Glutamatergic neuron (in vitro differentiated cells): ENCODE measurements at regions not wholly inside any gene's neighbourhood (a gene's known extent, or its start where the extent isn't known, plus 50 kb on each side); places are given as distances from the start of the nearest gene placed in this dataset.

Experiments
- DNase-seq: peaks from one replicate; pipeline ENCODE4 v3.0.0; 2022
- H3K27ac Mint-ChIP-seq: one replicate; pipeline ENCODE4 v1.8.0; 2020; ENCODE audit warnings: mild to moderate bottlenecking, mixed read lengths, inconsistent platforms; ENCODE audit not compliant: unreplicated experiment
- H3K27me3 Mint-ChIP-seq: one replicate; pipeline ENCODE4 v1.8.0; 2020; ENCODE audit warnings: mild to moderate bottlenecking, moderate library complexity, mixed read lengths, inconsistent platforms; ENCODE audit not compliant: unreplicated experiment
- H3K36me3 Mint-ChIP-seq: one replicate; pipeline ENCODE4 v1.8.0; 2020; ENCODE audit warnings: mild to moderate bottlenecking, mixed read lengths, inconsistent platforms; ENCODE audit not compliant: unreplicated experiment
- H3K4me1 Mint-ChIP-seq: one replicate; pipeline ENCODE4 v1.8.0; 2020; ENCODE audit warnings: mild to moderate bottlenecking, low read depth, mixed read lengths, inconsistent platforms; ENCODE audit not compliant: unreplicated experiment
- H3K4me3 Mint-ChIP-seq: one replicate; pipeline ENCODE4 v1.8.0; 2020; ENCODE audit warnings: mild to moderate bottlenecking, mixed read lengths, inconsistent platforms; ENCODE audit not compliant: unreplicated experiment
- H3K9me3 Mint-ChIP-seq: one replicate; pipeline ENCODE4 v1.8.0; 2020; ENCODE audit warnings: mild to moderate bottlenecking, moderate library complexity, mixed read lengths, inconsistent platforms; ENCODE audit not compliant: unreplicated experiment
- TF ChIP-seq, protein P1 (sequence below): fragments of 200-600 bp; sonication (generic); IDR thresholded peaks from one replicate; pipeline ENCODE4 v1.5.0; 2021; ENCODE audit not compliant: partially characterized antibody, unreplicated experiment

DNA sequence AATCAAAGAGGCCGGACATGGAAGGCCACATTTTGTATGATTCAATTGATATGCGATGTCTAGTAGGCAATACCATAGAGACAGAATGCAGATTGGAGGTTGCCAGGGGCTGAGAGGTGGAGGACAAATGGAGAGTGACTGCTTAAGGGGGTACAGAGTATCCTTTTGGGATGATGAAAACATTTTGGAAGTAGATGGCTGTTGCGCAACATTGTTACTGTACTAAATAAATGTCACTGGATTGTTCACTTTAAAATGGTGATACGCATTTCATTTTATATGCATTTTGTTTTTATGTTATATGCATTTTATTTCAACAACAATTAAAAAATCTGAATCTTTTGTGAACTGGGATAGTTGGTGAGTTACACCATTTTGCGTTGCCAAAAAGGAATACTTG, 99.7 kb upstream of the AGBL1 start:
- Mint-ChIP-seq H3K27ac (no peak overlapping the region), H3K4me1 (no peaks in the 10 kb centered on the region), H3K4me3 (no peak overlapping the region), H3K27me3 (no peaks in the 10 kb centered on the region), H3K36me3 (no peaks in the 10 kb centered on the region), H3K9me3 (peaks cover 5% of the 10 kb centered on the region)
- TF ChIP-seq, protein P1, sequence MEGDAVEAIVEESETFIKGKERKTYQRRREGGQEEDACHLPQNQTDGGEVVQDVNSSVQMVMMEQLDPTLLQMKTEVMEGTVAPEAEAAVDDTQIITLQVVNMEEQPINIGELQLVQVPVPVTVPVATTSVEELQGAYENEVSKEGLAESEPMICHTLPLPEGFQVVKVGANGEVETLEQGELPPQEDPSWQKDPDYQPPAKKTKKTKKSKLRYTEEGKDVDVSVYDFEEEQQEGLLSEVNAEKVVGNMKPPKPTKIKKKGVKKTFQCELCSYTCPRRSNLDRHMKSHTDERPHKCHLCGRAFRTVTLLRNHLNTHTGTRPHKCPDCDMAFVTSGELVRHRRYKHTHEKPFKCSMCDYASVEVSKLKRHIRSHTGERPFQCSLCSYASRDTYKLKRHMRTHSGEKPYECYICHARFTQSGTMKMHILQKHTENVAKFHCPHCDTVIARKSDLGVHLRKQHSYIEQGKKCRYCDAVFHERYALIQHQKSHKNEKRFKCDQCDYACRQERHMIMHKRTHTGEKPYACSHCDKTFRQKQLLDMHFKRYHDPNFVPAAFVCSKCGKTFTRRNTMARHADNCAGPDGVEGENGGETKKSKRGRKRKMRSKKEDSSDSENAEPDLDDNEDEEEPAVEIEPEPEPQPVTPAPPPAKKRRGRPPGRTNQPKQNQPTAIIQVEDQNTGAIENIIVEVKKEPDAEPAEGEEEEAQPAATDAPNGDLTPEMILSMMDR: no peak
- DNase-seq: no peak

DNA sequence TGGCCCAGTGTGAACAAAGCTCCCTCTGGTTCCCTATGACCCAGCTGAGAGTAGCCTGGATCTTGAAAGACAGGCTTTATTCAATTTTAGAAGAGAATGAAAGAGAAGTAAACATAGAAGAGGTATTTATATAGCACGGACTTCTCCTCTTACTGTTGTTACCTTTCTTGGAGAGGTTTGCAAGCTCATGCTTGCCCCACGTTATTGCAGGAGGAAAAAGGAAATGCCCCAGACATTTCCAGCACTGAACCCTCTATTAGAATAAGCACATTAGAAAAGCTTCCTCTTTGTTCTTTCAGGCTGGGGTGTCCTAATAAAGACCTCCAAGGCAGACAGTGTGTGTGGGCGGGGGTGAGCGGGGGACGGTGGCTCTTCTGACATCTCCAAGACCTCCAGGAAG, 98.7 kb upstream of the AGBL1 start:
- Mint-ChIP-seq H3K9me3 (peaks cover 5% of the 10 kb centered on the region), H3K36me3 (no peaks in the 10 kb centered on the region), H3K4me1 (no peaks in the 10 kb centered on the region), H3K27me3 (no peaks in the 10 kb centered on the region), H3K4me3 (no peak overlapping the region), H3K27ac (no peak overlapping the region)
- DNase-seq: no peak
- TF ChIP-seq, protein P1: no peak

DNA sequence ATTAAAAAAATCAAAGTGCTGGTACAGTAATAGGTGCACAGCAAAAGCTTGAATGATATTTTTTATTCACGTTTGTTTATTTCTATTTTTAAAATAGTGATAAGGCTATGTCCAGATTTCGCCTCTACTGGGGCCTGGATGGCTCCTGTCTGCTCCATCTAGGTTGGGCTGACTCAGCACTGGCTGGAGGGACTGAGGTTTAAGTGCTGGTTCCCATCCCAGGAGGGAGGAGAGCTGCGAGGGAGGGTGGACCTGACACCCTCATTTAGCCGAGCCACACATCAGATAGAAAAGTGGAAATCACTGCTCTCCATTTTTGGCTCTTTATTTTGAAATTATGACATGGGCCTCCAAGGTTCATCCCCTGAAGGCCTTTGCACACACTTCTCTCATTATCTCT, 95.4 kb upstream of the AGBL1 start:
- DNase-seq: no peak
- Mint-ChIP-seq H3K9me3 (peaks cover 3% of the 10 kb centered on the region), H3K36me3 (no peaks in the 10 kb centered on the region), H3K4me3 (no peak overlapping the region), H3K27ac (no peak overlapping the region), H3K4me1 (no peaks in the 10 kb centered on the region), H3K27me3 (no peaks in the 10 kb centered on the region)
- TF ChIP-seq, protein P1: no peak

DNA sequence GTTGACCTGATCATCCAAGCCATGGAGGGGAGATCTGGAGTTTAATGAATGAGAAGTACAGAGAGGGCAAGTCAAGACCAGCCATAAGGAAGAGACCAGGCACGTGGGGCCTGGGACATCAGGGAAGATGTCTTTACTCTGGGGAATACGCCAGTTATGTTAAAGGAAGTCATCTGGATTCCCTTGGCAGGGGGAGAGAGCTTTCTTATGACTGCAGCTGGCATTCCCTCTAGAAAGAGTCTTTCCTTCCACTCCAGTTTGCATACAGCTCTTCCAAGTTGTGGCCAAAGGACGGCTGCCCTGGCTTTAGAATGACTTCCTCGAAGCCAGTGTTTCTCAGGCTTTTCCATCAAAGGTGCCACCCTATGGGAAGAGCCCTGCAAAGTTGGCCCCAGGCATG, 93.6 kb upstream of the AGBL1 start:
- no peaks in the 10 kb centered on the region for H3K36me3 Mint-ChIP-seq
- no peak overlapping the region for H3K4me3 Mint-ChIP-seq
- no peak overlapping the region for H3K27ac Mint-ChIP-seq
- no peaks in the 10 kb centered on the region for H3K4me1 Mint-ChIP-seq
- no peaks in the 10 kb centered on the region for H3K27me3 Mint-ChIP-seq
- H3K9me3 Mint-ChIP-seq: peaks cover 5% of the 10 kb centered on the region
- TF ChIP-seq, protein P1: no peak
- no peak for DNase-seq

DNA sequence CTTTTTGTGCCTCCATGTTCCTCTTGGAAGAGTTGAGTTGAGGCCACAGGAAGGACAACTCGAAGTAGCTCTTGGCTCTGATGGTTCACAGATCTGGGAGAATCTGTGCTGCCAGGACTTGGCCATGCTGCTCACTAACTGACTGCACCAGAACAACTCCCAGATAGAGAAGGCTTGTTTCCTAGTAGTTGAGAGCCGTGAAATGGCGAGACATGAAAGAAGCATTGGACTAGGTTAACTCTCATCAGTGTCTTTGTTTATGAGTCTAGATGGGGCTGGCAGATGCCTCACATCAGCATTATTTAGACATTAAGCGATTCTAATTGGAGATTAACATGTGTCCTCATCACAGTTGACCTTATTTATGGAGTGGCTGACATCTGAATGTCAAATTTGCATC, 92.9 kb upstream of the AGBL1 start:
- Mint-ChIP-seq H3K36me3 (no peaks in the 10 kb centered on the region), H3K9me3 (peaks cover 3% of the 10 kb centered on the region), H3K27me3 (no peaks in the 10 kb centered on the region), H3K4me1 (no peaks in the 10 kb centered on the region), H3K4me3 (no peak overlapping the region), H3K27ac (no peak overlapping the region)
- no peak for DNase-seq
- TF ChIP-seq, protein P1: no peak
